Uterus (tissue), 3 donors: ENCODE measurements at regions not wholly inside any gene's neighbourhood (a gene's known extent, or its start where the extent isn't known, plus 50 kb on each side); places are given as distances from the start of the nearest gene placed in this dataset.
"Not testable (repeated sequence)": the region's sequence is repeated elsewhere in the genome, so short reads cannot be mapped to it uniquely, and the experiment has no call there.

Experiments used
- DNase-seq, 2 donors: peaks; one replicate each; pipeline ENCODE4 v3.0.0-alpha.2; 2019 to 2020
- H3K27ac ChIP-seq, 2 donors: fragments of 200-600 bp; sonication (generic); 1 replicate in 1 of 2; 2 replicates in 1 of 2; pipeline ENCODE4 v1.5.1; 2016 to 2018
- H3K27me3 ChIP-seq, 2 donors: fragments of 200-600 bp; sonication (generic); one replicate each; pipeline ENCODE4 v1.5.1; 2018 to 2019; ENCODE audit warnings: control low read depth in 1 of 2
- H3K36me3 ChIP-seq, 2 donors: fragments of 200-600 bp; sonication (generic); one replicate each; pipeline ENCODE4 v1.5.1; 2019; ENCODE audit warnings: control low read depth in 1 of 2
- H3K4me1 ChIP-seq, 2 donors: fragments of 200-600 bp; sonication (generic); one replicate each; pipeline ENCODE4 v1.5.1; 2018 to 2019; ENCODE audit warnings: control low read depth in 1 of 2
- H3K4me3 ChIP-seq, 2 donors: fragments of 200-600 bp; sonication (generic); 1 replicate in 1 of 2; 2 replicates in 1 of 2; pipeline ENCODE4 v1.5.1; 2018 to 2019; ENCODE audit warnings: mild to moderate bottlenecking in 1 of 2
- H3K9me3 ChIP-seq, 2 donors: fragments of 200-600 bp; sonication (generic); one replicate each; pipeline ENCODE4 v1.5.1; 2019; ENCODE audit warnings: control low read depth in 1 of 2
- CTCF ChIP-seq, 4 experiments: fragments of 200-600 bp in 2 of 4; fragments of 450-650 bp in 2 of 4; sonication (generic) in 2 of 4; IDR thresholded peaks; one replicate each; pipeline ENCODE4 v1.5.1; 2016 to 2019; ENCODE audit warnings: antibody characterized with exemption in 4 of 4, mild to moderate bottlenecking in 2 of 4, moderate library complexity in 1 of 4
- POLR2A ChIP-seq, 2 donors: fragments of 450-650 bp; IDR thresholded peaks; one replicate each; pipeline ENCODE4 v1.6.1; 2016; ENCODE audit warnings: antibody characterized with exemption in 2 of 2, mild to moderate bottlenecking in 1 of 2, moderate library complexity in 1 of 2
- intact Hi-C: fragments of 100-400 bp; cut with DNase I; formaldehyde crosslinking; loops from one replicate; pipeline ENCODE4 v1.15.1; 2023; ENCODE audit warnings: low total_unique reads
- donor health status: DM: yes; HTN: yes; CAD: no.

- no peaks in the 10 kb centered on the region for H3K36me3 ChIP-seq
- no peaks in the 10 kb centered on the region for H3K9me3 ChIP-seq
- no peak for DNase-seq
- H3K4me3 ChIP-seq, result no peak overlapping the region
- no peak for TF ChIP-seq CTCF (IDR thresholded peaks at IDR 0.05)
- TF ChIP-seq POLR2A (IDR thresholded peaks at IDR 0.05), result no peak
- H3K27ac ChIP-seq, result no peak overlapping the region
- intact Hi-C loops, result no loop called here
- no peaks in the 10 kb centered on the region for H3K4me1 ChIP-seq
- no peaks in the 10 kb centered on the region for H3K27me3 ChIP-seq
Observed at GRCh38 chr6:76509397-76509796, 436.9 kb upstream of the IMPG1 start.

- Histone ChIP-seq H3K4me1 (no peaks in the 10 kb centered on the region), H3K27ac (no peak overlapping the region), H3K36me3 (no peaks in the 10 kb centered on the region), H3K4me3 (no peak overlapping the region), H3K9me3 (no peaks in the 10 kb centered on the region), H3K27me3 (no peaks in the 10 kb centered on the region)
- no peak for DNase-seq
- TF ChIP-seq CTCF (IDR thresholded peaks at IDR 0.05) (no peak), POLR2A (IDR thresholded peaks at IDR 0.05) (no peak)
- intact Hi-C loops, result no loop called here
Observed at GRCh38 chr6:76506808-76507207, 434.3 kb upstream of the IMPG1 start.

- no peaks in the 10 kb centered on the region for H3K36me3 ChIP-seq
- H3K27me3 ChIP-seq, result no peaks in the 10 kb centered on the region
- H3K9me3 ChIP-seq, result no peaks in the 10 kb centered on the region
- H3K4me1 ChIP-seq, result no peaks in the 10 kb centered on the region
- no peak for DNase-seq
- H3K4me3 ChIP-seq, result no peak overlapping the region
- intact Hi-C loops, result no loop called here
- TF ChIP-seq CTCF (IDR thresholded peaks at IDR 0.05) (no peak), POLR2A (IDR thresholded peaks at IDR 0.05) (no peak)
- no peak overlapping the region for H3K27ac ChIP-seq
Observed at GRCh38 chr6:76495909-76496308, 423.4 kb upstream of the IMPG1 start.

- DNase-seq, H3K36me3 ChIP-seq, H3K27ac ChIP-seq, intact Hi-C loops, H3K27me3 ChIP-seq, H3K4me3 ChIP-seq, H3K9me3 ChIP-seq, H3K4me1 ChIP-seq: not testable (repeated sequence)
Observed at GRCh38 chr6:76491376-76491775, 418.9 kb upstream of the IMPG1 start.

- no peak for TF ChIP-seq CTCF (IDR thresholded peaks at IDR 0.05)
- no peak for TF ChIP-seq POLR2A (IDR thresholded peaks at IDR 0.05)
- H3K4me3 ChIP-seq, result no peak overlapping the region
- H3K9me3 ChIP-seq, result no peaks in the 10 kb centered on the region
- DNase-seq, result no peak
- no peaks in the 10 kb centered on the region for H3K4me1 ChIP-seq
- H3K36me3 ChIP-seq, result no peaks in the 10 kb centered on the region
- no peaks in the 10 kb centered on the region for H3K27me3 ChIP-seq
- no peak overlapping the region for H3K27ac ChIP-seq
- intact Hi-C loops, result no loop called here
Observed at GRCh38 chr6:76490456-76490855, 418.0 kb upstream of the IMPG1 start.

- no peaks in the 10 kb centered on the region for H3K4me1 ChIP-seq
- no peak overlapping the region for H3K4me3 ChIP-seq
- H3K27me3 ChIP-seq, result no peaks in the 10 kb centered on the region
- H3K36me3 ChIP-seq, result no peaks in the 10 kb centered on the region
- no peak for DNase-seq
- intact Hi-C loops, result no loop called here
- H3K27ac ChIP-seq, result no peak overlapping the region
- no peak for TF ChIP-seq CTCF (IDR thresholded peaks at IDR 0.05)
- no peak for TF ChIP-seq POLR2A (IDR thresholded peaks at IDR 0.05)
- H3K9me3 ChIP-seq, result no peaks in the 10 kb centered on the region
Observed at GRCh38 chr6:76481101-76481500, 408.6 kb upstream of the IMPG1 start.
